Upper lobe of left lung (tissue), 4 donors: ENCODE measurements at regions not wholly inside any gene's neighbourhood (a gene's known extent, or its start where the extent isn't known, plus 50 kb on each side); places are given as distances from the start of the nearest gene placed in this dataset.

Experiments
- CTCF ChIP-seq, 6 experiments: fragments of 450-650 bp in 4 of 6; fragments of 200-600 bp in 2 of 6; sonication (generic) in 2 of 6; IDR thresholded peaks; one replicate each; pipeline ENCODE4 v1.5.1; 2016 to 2019; ENCODE audit warnings: antibody characterized with exemption in 6 of 6
- EP300 ChIP-seq, 4 donors: sonication (generic); formaldehyde crosslinking; IDR thresholded peaks; one replicate each; pipeline ENCODE4 v1.5.1; 2017; ENCODE audit warnings: antibody characterized with exemption in 4 of 4, control low read depth in 2 of 4
- POLR2A ChIP-seq, 4 donors: fragments of 450-650 bp; IDR thresholded peaks; one replicate each; pipeline ENCODE4 v1.5.1; 2016 to 2017; ENCODE audit warnings: antibody characterized with exemption in 4 of 4, mild to moderate bottlenecking in 2 of 4

DNA sequence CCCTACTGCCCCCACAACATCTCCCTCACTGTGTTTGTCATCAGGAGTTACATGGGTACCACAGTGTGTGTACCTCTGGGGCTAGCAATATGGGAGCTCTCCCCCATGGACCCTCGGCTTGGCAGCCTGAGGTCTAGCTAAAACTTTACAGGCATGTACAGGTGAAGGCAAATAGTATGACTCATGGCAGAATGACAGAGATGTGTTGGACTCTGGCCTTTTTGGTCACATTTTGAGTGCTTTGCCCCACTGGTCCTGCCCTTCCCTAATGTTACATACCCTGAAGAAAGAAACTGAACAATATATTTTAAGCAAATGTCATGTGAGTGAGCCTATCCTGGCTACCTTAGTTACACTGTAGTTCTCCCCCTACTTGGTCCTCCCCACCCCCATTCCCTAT lies 124.0 kb downstream of the NGF start:
- TF ChIP-seq EP300 (IDR thresholded peaks at IDR 0.05), result no peak
- TF ChIP-seq POLR2A (IDR thresholded peaks at IDR 0.05), result no peak
- no peak for TF ChIP-seq CTCF (IDR thresholded peaks at IDR 0.05)
